Fibroblast of the aortic adventitia (primary cell): ENCODE measurements at regions not wholly inside any gene's neighbourhood (a gene's known extent, or its start where the extent isn't known, plus 50 kb on each side); places are given as distances from the start of the nearest gene placed in this dataset.

Source experiments
- DNase-seq: peaks from one replicate; pipeline ENCODE4 v3.0.0-alpha.2; 2010; ENCODE audit warnings: low read depth
- H3K4me3 ChIP-seq: 2 replicates; pipeline ENCODE4 v1.5.1; 2011; ENCODE audit warnings: low read depth, mild to moderate bottlenecking, control low read depth, low read length, moderate library complexity
- CTCF ChIP-seq: IDR thresholded peaks from 2 replicates; pipeline ENCODE4 v1.5.1; 2011; ENCODE audit warnings: mild to moderate bottlenecking, low read length, control low read depth, inconsistent platforms; ENCODE audit not compliant: insufficient read depth

- no peak for TF ChIP-seq CTCF
- no peak for DNase-seq
- no peak overlapping the region for H3K4me3 ChIP-seq
Measured at GRCh38 chr1:38292969-38293368, 246.4 kb upstream of the POU3F1 start.

GRCh38 chr1:38291906-38292521 lies 245.4 kb upstream of the POU3F1 start:
- no peak for TF ChIP-seq CTCF
- no peak overlapping the region for H3K4me3 ChIP-seq
- no peak for DNase-seq

GRCh38 chr1:38291336-38291735 lies 244.7 kb upstream of the POU3F1 start:
- TF ChIP-seq CTCF: no peak
- no peak overlapping the region for H3K4me3 ChIP-seq
- no peak for DNase-seq

GRCh38 chr1:38289034-38289433 lies 242.4 kb upstream of the POU3F1 start:
- TF ChIP-seq CTCF: no peak
- H3K4me3 ChIP-seq: no peak overlapping the region
- no peak for DNase-seq

GRCh38 chr1:38287547-38287946 lies 241.0 kb upstream of the POU3F1 start:
- no peak for DNase-seq
- no peak for TF ChIP-seq CTCF
- H3K4me3 ChIP-seq: no peak overlapping the region

- TF ChIP-seq CTCF: no peak
- DNase-seq: no peak
- H3K4me3 ChIP-seq: no peak overlapping the region
Measured at GRCh38 chr1:38287036-38287435, 240.4 kb upstream of the POU3F1 start.
